ENCODE measurements at regions not wholly inside any gene's neighbourhood (a gene's known extent, or its start where the extent isn't known, plus 50 kb on each side); places are given as distances from the start of the nearest gene placed in this dataset.
A peak's percentile ranks its signal among the peaks of the same experiment; 100 is the strongest.
"Not testable (repeated sequence)": the region's sequence is repeated elsewhere in the genome, so short reads cannot be mapped to it uniquely, and the experiment has no call there.

- DNase-seq (ENCODE audit: low spot score in 2 of 2) (no peak), FAIRE-seq (no peak)
Observed at GRCh38 chr2:59339121-59339836, 1098.2 kb upstream of the FANCL start.

GRCh38 chr2:59333007-59333406 is 1091.9 kb upstream of the FANCL start:
- FAIRE-seq: no peak
- no peak for DNase-seq (ENCODE audit: low spot score in 2 of 2)

GRCh38 chr2:59326581-59327365 is 1085.6 kb upstream of the FANCL start:
- not testable (repeated sequence) for FAIRE-seq; DNase-seq (ENCODE audit: low spot score in 2 of 2)

- no peak for FAIRE-seq
- no peak for DNase-seq (ENCODE audit: low spot score in 2 of 2)
Observed at GRCh38 chr2:59322870-59323269, 1081.7 kb upstream of the FANCL start.

- FAIRE-seq (no peak), DNase-seq (ENCODE audit: low spot score in 2 of 2) (no peak)
Observed at GRCh38 chr2:59322005-59322404, 1080.9 kb upstream of the FANCL start.

- DNase-seq (ENCODE audit: low spot score in 2 of 2) (no peak), FAIRE-seq (no peak)
Observed at GRCh38 chr2:59314031-59314766, 1073.1 kb upstream of the FANCL start.

- FAIRE-seq (no peak), DNase-seq (ENCODE audit: low spot score in 2 of 2) (no peak)
Observed at GRCh38 chr2:59312967-59313940, 1072.1 kb upstream of the FANCL start.

- DNase-seq (ENCODE audit: low spot score in 2 of 2) (no peak), FAIRE-seq (no peak)
Observed at GRCh38 chr2:59312029-59312428, 1070.9 kb upstream of the FANCL start.

- DNase-seq (ENCODE audit: low spot score in 2 of 2): no peak
- no peak for FAIRE-seq
Observed at GRCh38 chr2:59308108-59308507, 1067.0 kb upstream of the FANCL start.

- no peak for FAIRE-seq
- DNase-seq (ENCODE audit: low spot score in 2 of 2): no peak
Observed at GRCh38 chr2:59307196-59307595, 1066.1 kb upstream of the FANCL start.

GRCh38 chr2:59303272-59303671 is 1062.1 kb upstream of the FANCL start:
- FAIRE-seq (no peak), DNase-seq (ENCODE audit: low spot score in 2 of 2) (no peak)

GRCh38 chr2:59302683-59303082 is 1061.6 kb upstream of the FANCL start:
- no peak for DNase-seq (ENCODE audit: low spot score in 2 of 2)
- FAIRE-seq: no peak

- FAIRE-seq (no peak), DNase-seq (ENCODE audit: low spot score in 2 of 2) (peak; percentile 8 to 12)
Observed at GRCh38 chr2:59301466-59302402, 1060.6 kb upstream of the FANCL start.

- FAIRE-seq: no peak
- DNase-seq (ENCODE audit: low spot score in 2 of 2): no peak
Observed at GRCh38 chr2:59297816-59298215, 1056.7 kb upstream of the FANCL start.

GRCh38 chr2:59296279-59296678 is 1055.2 kb upstream of the FANCL start:
- no peak for DNase-seq (ENCODE audit: low spot score in 2 of 2)
- FAIRE-seq: no peak

- FAIRE-seq: no peak
- no peak for DNase-seq (ENCODE audit: low spot score in 2 of 2)
Observed at GRCh38 chr2:59295524-59296162, 1054.5 kb upstream of the FANCL start.

GRCh38 chr2:59288771-59289170 is 1047.6 kb upstream of the FANCL start:
- DNase-seq (ENCODE audit: low spot score in 2 of 2): no peak
- no peak for FAIRE-seq

- FAIRE-seq (no peak), DNase-seq (ENCODE audit: low spot score in 2 of 2) (no peak)
Observed at GRCh38 chr2:59282374-59283057, 1041.4 kb upstream of the FANCL start.
